H1 (cell line): ENCODE measurements at regions not wholly inside any gene's neighbourhood (a gene's known extent, or its start where the extent isn't known, plus 50 kb on each side); places are given as distances from the start of the nearest gene placed in this dataset.
"Not testable (repeated sequence)": the region's sequence is repeated elsewhere in the genome, so short reads cannot be mapped to it uniquely, and the experiment has no call there.

Experiments
- CTCF ChIA-PET: fragments of 300-600 bp; sonication (Branson Sonifier 250); formaldehyde crosslinking; loops from one replicate; lab custom pipeline; 2021; ENCODE audit not compliant: partially characterized antibody; lab: Charles Lee
- POLR2A ChIA-PET: fragments of 300-600 bp; sonication (Branson Sonifier 250); formaldehyde crosslinking; loops from one replicate; lab custom pipeline; 2021; ENCODE audit warnings: inconsistent platforms; ENCODE audit not compliant: partially characterized antibody; lab: Charles Lee
- DNase-seq, 2 experiments: peaks; one replicate each; pipeline versions ENCODE4 v3.0.0 to v3.0.0-alpha.2; 2010 to 2022; ENCODE audit warnings: low spot score in 2 of 2, low read depth in 1 of 2, mixed read lengths in 1 of 2
- FAIRE-seq: peaks from 2 replicates; lab custom pipeline; 2011; peaks lifted over from hg19 to GRCh38; lab: Jason Lieb, UNC
- H2AFZ ChIP-seq: 2 replicates; pipeline ENCODE4 v1.8.1; 2012; ENCODE audit warnings: low read length, inconsistent platforms
- H2AK5ac ChIP-seq: 2 replicates; pipeline ENCODE4 v1.6.1; 2013; ENCODE audit warnings: low read depth, low read length
- H2BK120ac ChIP-seq: replicated peaks from 2 replicates; pipeline ENCODE3; 2013; ENCODE audit warnings: low read depth, low read length, inconsistent platforms
- H2BK12ac ChIP-seq: 2 replicates; pipeline ENCODE4 v1.6.1; 2013; ENCODE audit warnings: low read depth, low read length
- H2BK15ac ChIP-seq: 2 replicates; pipeline ENCODE4 v1.6.1; 2013; ENCODE audit warnings: low read length
- H2BK20ac ChIP-seq: 2 replicates; pipeline ENCODE4 v1.6.1; 2013; ENCODE audit warnings: low read length
- H2BK5ac ChIP-seq: 2 replicates; pipeline ENCODE4 v1.6.1; 2013; ENCODE audit warnings: low read depth, low read length
- H3K14ac ChIP-seq: 2 replicates; pipeline ENCODE4 v1.6.1; 2013; ENCODE audit warnings: inconsistent platforms; ENCODE audit not compliant: insufficient read length
- H3K18ac ChIP-seq: 2 replicates; pipeline ENCODE4 v1.6.1; 2013; ENCODE audit warnings: low read length; ENCODE audit errors: extremely low read depth
- H3K23ac ChIP-seq: 2 replicates; pipeline ENCODE4 v1.6.1; 2013; ENCODE audit warnings: inconsistent platforms; ENCODE audit not compliant: insufficient read length
- H3K23me2 ChIP-seq: 2 replicates; pipeline ENCODE4 v1.6.1; 2013; ENCODE audit warnings: low read depth, low read length
- H3K27ac ChIP-seq: 2 replicates; pipeline ENCODE4 v1.6.1; 2011; ENCODE audit warnings: low read depth, low read length, inconsistent platforms
- H3K27me3 ChIP-seq, 4 experiments: replicated peaks in 1 of 4; 1 replicate in 1 of 4; 2 replicates in 3 of 4; pipeline versions ENCODE4 v1.6.1 to v1.8.1; 2011 to 2013; ENCODE audit warnings: low read length in 3 of 4, mild to moderate bottlenecking in 3 of 4, inconsistent platforms in 2 of 4, mixed read lengths in 2 of 4, moderate library complexity in 1 of 4; ENCODE audit not compliant: control insufficient read depth in 3 of 4, insufficient read depth in 3 of 4; ENCODE audit errors: extremely low read depth in 1 of 4
- H3K36me3 ChIP-seq, 4 experiments: 2 replicates each; pipeline versions ENCODE4 v1.6.1 to v1.8.1; 2011 to 2013; ENCODE audit warnings: mild to moderate bottlenecking in 4 of 4, low read length in 3 of 4, moderate library complexity in 2 of 4, control low read depth in 1 of 4, inconsistent platforms in 1 of 4; ENCODE audit not compliant: insufficient read depth in 4 of 4, control insufficient read depth in 2 of 4
- H3K4ac ChIP-seq: replicated peaks from 2 replicates; pipeline ENCODE3; 2013; ENCODE audit warnings: low read length, low read depth, mixed read lengths, inconsistent platforms; ENCODE audit not compliant: insufficient read length
- H3K4me1 ChIP-seq, 4 experiments: replicated peaks in 1 of 4; 1 replicate in 1 of 4; 2 replicates in 3 of 4; pipeline versions ENCODE4 v1.6.1 to v1.8.1; 2011 to 2013; ENCODE audit warnings: low read length in 3 of 4, inconsistent platforms in 2 of 4, mixed read lengths in 1 of 4; ENCODE audit not compliant: insufficient read depth in 4 of 4, control insufficient read depth in 3 of 4
- H3K4me2 ChIP-seq, 2 experiments: 2 replicates each; pipeline versions ENCODE4 v1.6.1 to v1.8.1; 2011 to 2013; ENCODE audit warnings: low read depth in 2 of 2, low read length in 2 of 2, control low read depth in 1 of 2, inconsistent platforms in 1 of 2, mild to moderate bottlenecking in 1 of 2; ENCODE audit not compliant: insufficient read depth in 1 of 2
- H3K4me3 ChIP-seq, 4 experiments: fragments of 200-600, 300-600 bp in 1 of 4; sonication (generic), shearing (Covaris generic), sonication (Bioruptor Twin) in 1 of 4; 2 replicates each; pipeline versions ENCODE4 v1.5.1 to v1.8.1; 2011 to 2016; ENCODE audit warnings: low read length in 4 of 4, low read depth in 3 of 4, control low read depth in 2 of 4, inconsistent platforms in 2 of 4, mild to moderate bottlenecking in 2 of 4, mixed read lengths in 1 of 4, moderate library complexity in 1 of 4; ENCODE audit not compliant: insufficient read depth in 2 of 4; ENCODE audit errors: extremely low read depth in 1 of 4
- H3K56ac ChIP-seq: replicated peaks from 2 replicates; pipeline ENCODE3; 2013; ENCODE audit warnings: low read depth, mild to moderate bottlenecking, mixed read lengths, low read length, inconsistent platforms; ENCODE audit not compliant: insufficient read length
- H3K79me1 ChIP-seq: 2 replicates; pipeline ENCODE4 v1.6.1; 2013; ENCODE audit warnings: low read depth, low read length, control low read depth
- H3K79me2 ChIP-seq, 2 experiments: 2 replicates each; pipeline versions ENCODE4 v1.6.1 to v1.8.1; 2012 to 2013; ENCODE audit warnings: low read length in 2 of 2, mild to moderate bottlenecking in 2 of 2, inconsistent platforms in 1 of 2; ENCODE audit not compliant: insufficient read depth in 2 of 2, control insufficient read depth in 1 of 2
- H3K9ac ChIP-seq, 4 experiments: replicated peaks in 1 of 4; 1 replicate in 1 of 4; 2 replicates in 3 of 4; pipeline versions ENCODE4 v1.6.1 to v1.8.1; 2011 to 2013; ENCODE audit warnings: low read depth in 3 of 4, low read length in 3 of 4, control low read depth in 2 of 4, mild to moderate bottlenecking in 2 of 4, moderate library complexity in 2 of 4, inconsistent platforms in 1 of 4; ENCODE audit errors: extremely low read depth in 1 of 4
- H3K9me3 ChIP-seq, 2 experiments: 2 replicates each; pipeline versions ENCODE4 v1.6.1 to v1.8.1; 2012 to 2013; ENCODE audit warnings: mild to moderate bottlenecking in 2 of 2, moderate library complexity in 2 of 2, control low read depth in 1 of 2, inconsistent platforms in 1 of 2, low read depth in 1 of 2, low read length in 1 of 2, mixed read lengths in 1 of 2; ENCODE audit not compliant: insufficient read depth in 2 of 2
- H4K20me1 ChIP-seq, 2 experiments: replicated peaks in 1 of 2; 2 replicates each; pipeline versions ENCODE3 to v1.8.1; 2011 to 2013; ENCODE audit warnings: inconsistent platforms in 2 of 2, low read length in 2 of 2, mild to moderate bottlenecking in 1 of 2; ENCODE audit not compliant: insufficient read depth in 2 of 2, control insufficient read depth in 1 of 2
- H4K5ac ChIP-seq: 2 replicates; pipeline ENCODE4 v1.6.1; 2013; ENCODE audit warnings: low read length, low read depth, mixed read lengths, inconsistent platforms; ENCODE audit not compliant: insufficient read length
- H4K8ac ChIP-seq: 2 replicates; pipeline ENCODE4 v1.8.0; 2013; ENCODE audit warnings: mild to moderate bottlenecking, moderate library complexity, low read length, inconsistent platforms; ENCODE audit not compliant: insufficient read depth; ENCODE audit errors: extremely low read depth
- H4K91ac ChIP-seq: replicated peaks from 2 replicates; pipeline ENCODE3; 2013; ENCODE audit warnings: low read length, mixed read lengths, inconsistent platforms; ENCODE audit not compliant: insufficient read length
- WGBS, 2 experiments: shearing (Covaris generic) in 1 of 2; methylation state at CpG; one replicate each; pipeline versions ENCODE4 v1.1.6 to v1.1.7; 2013 to 2015; ENCODE audit warnings: low lambda C conversion rate in 2 of 2, mixed read lengths in 2 of 2, inconsistent platforms in 1 of 2, low coverage in 1 of 2, missing lambda C conversion rate in 1 of 2; ENCODE audit not compliant: insufficient replicate concordance in 2 of 2, insufficient coverage in 1 of 2, insufficient read length in 1 of 2; ENCODE audit errors: extremely low coverage in 1 of 2, missing lambda C conversion rate in 1 of 2; 5-methylcytosine and 5-hydroxymethylcytosine counted together

- H3K9ac ChIP-seq, H2BK120ac ChIP-seq, H3K4me2 ChIP-seq, H4K5ac ChIP-seq, DNase-seq, FAIRE-seq, H2BK5ac ChIP-seq, POLR2A ChIA-PET, H3K18ac ChIP-seq, H3K4ac ChIP-seq, CTCF ChIA-PET, H3K14ac ChIP-seq, H2BK15ac ChIP-seq, H3K23ac ChIP-seq, H4K91ac ChIP-seq, H2AK5ac ChIP-seq, H2BK20ac ChIP-seq, H3K56ac ChIP-seq, H3K79me1 ChIP-seq, H3K36me3 ChIP-seq, H3K27me3 ChIP-seq, H4K20me1 ChIP-seq, H2AFZ ChIP-seq, H3K4me3 ChIP-seq, H3K9me3 ChIP-seq, H2BK12ac ChIP-seq, H3K27ac ChIP-seq, H4K8ac ChIP-seq, H3K23me2 ChIP-seq, H3K4me1 ChIP-seq, H3K79me2 ChIP-seq: not testable (repeated sequence)
- 96% methylated on average over 3 of the region's 4 CpGs; no CpG with 5 or more reads in 1 of the 2 experiments for WGBS, 2 experiments
Observed at GRCh38 chr5:40435706-40436105, 244.0 kb upstream of the PTGER4 start.
